SK-N-SH (cell line): ENCODE measurements at regions not wholly inside any gene's neighbourhood (a gene's known extent, or its start where the extent isn't known, plus 50 kb on each side); places are given as distances from the start of the nearest gene placed in this dataset.
A peak's percentile ranks its signal among the peaks of the same experiment; 100 is the strongest.

Experiments used
- CTCF ChIA-PET: fragments of 300-600, 350-600 bp; formaldehyde crosslinking; extraction: SDS; loops from one replicate; lab custom pipeline; 2021; lab: Yijun Ruan, JAX
- POLR2A ChIA-PET: fragments of 350-600 bp; sonication (Branson Sonifier 250); formaldehyde crosslinking; extraction: SDS; loops from one replicate; lab custom pipeline; 2020; ENCODE audit warnings: antibody characterized with exemption, inconsistent platforms; lab: Yijun Ruan, JAX
- DNase-seq: peaks from one replicate; pipeline ENCODE4 v3.0.0; 2012
- H2AFZ ChIP-seq: fragments of 200-600 bp; sonication (generic); 2 replicates; pipeline ENCODE4 v1.8.1; 2016; ENCODE audit warnings: antibody characterized with exemption, mild to moderate bottlenecking, low read depth
- H3F3A ChIP-seq: fragments of 200-600 bp; sonication (generic); replicated peaks from 2 replicates; pipeline ENCODE3; 2016; ENCODE audit warnings: antibody characterized with exemption, mild to moderate bottlenecking; ENCODE audit not compliant: insufficient read depth
- H3K27ac ChIP-seq, 2 experiments: fragments of 200-500 bp in 1 of 2; fragments of 200-600 bp in 1 of 2; sonication (Bioruptor generic) in 1 of 2; sonication (generic), shearing (Covaris generic) in 1 of 2; 2 replicates each; pipeline versions ENCODE4 v1.5.1 to v1.6.1; 2014 to 2016; ENCODE audit warnings: low read depth in 2 of 2, inconsistent platforms in 1 of 2, low read length in 1 of 2, mild to moderate bottlenecking in 1 of 2, mixed read lengths in 1 of 2
- H3K27me3 ChIP-seq: fragments of 200-600 bp; sonication (generic), shearing (Covaris generic); 2 replicates; pipeline ENCODE4 v1.6.1; 2016; ENCODE audit warnings: mixed run types; ENCODE audit not compliant: insufficient read depth
- H3K36me3 ChIP-seq, 2 experiments: fragments of 200-500 bp in 1 of 2; fragments of 200-600 bp in 1 of 2; sonication (Bioruptor generic) in 1 of 2; sonication (generic) in 1 of 2; replicated peaks in 1 of 2; 2 replicates each; pipeline versions ENCODE3 to v1.5.1; 2014 to 2016; ENCODE audit warnings: low read length in 1 of 2, mild to moderate bottlenecking in 1 of 2; ENCODE audit not compliant: insufficient read depth in 2 of 2, control insufficient read depth in 1 of 2
- H3K4me1 ChIP-seq, 2 experiments: fragments of 200-500 bp in 1 of 2; fragments of 200-600 bp in 1 of 2; sonication (Bioruptor generic) in 1 of 2; sonication (generic), shearing (Covaris generic) in 1 of 2; 2 replicates each; pipeline versions ENCODE4 v1.5.1 to v1.6.1; 2014 to 2016; ENCODE audit warnings: low read depth in 1 of 2, low read length in 1 of 2, mixed run types in 1 of 2; ENCODE audit not compliant: insufficient read depth in 2 of 2, control insufficient read depth in 1 of 2
- H3K4me2 ChIP-seq: fragments of 200-600 bp; sonication (generic), shearing (Covaris generic); 2 replicates; pipeline ENCODE4 v1.6.1; 2017; ENCODE audit warnings: mixed run types
- H3K4me3 ChIP-seq, 2 experiments: fragments of 200-500 bp in 1 of 2; fragments of 200-600 bp in 1 of 2; sonication (Bioruptor generic) in 1 of 2; sonication (generic), shearing (Covaris generic) in 1 of 2; 2 replicates each; pipeline versions ENCODE4 v1.5.1 to v1.8.1; 2014 to 2016; ENCODE audit warnings: low read depth in 2 of 2, inconsistent platforms in 1 of 2, low read length in 1 of 2, mild to moderate bottlenecking in 1 of 2, mixed read lengths in 1 of 2, moderate library complexity in 1 of 2
- H3K79me2 ChIP-seq: fragments of 200-600 bp; sonication (generic); 2 replicates; pipeline ENCODE4 v1.8.1; 2017; ENCODE audit warnings: mild to moderate bottlenecking; ENCODE audit not compliant: insufficient read depth
- H3K9ac ChIP-seq: fragments of 200-600 bp; sonication (generic); 2 replicates; pipeline ENCODE4 v1.6.1; 2017; ENCODE audit warnings: mixed run types
- H3K9me2 ChIP-seq: fragments of 200-600 bp; sonication (generic); 2 replicates; pipeline ENCODE4 v1.6.1; 2017; ENCODE audit warnings: mixed run types
- H3K9me3 ChIP-seq: fragments of 200-600 bp; sonication (generic); 2 replicates; pipeline ENCODE4 v1.6.1; 2017; ENCODE audit warnings: mixed run types, mild to moderate bottlenecking, moderate library complexity
- H4K20me1 ChIP-seq: fragments of 200-600 bp; sonication (generic); 2 replicates; pipeline ENCODE4 v1.6.1; 2017; ENCODE audit warnings: mild to moderate bottlenecking, mixed run types; ENCODE audit not compliant: insufficient read depth
- CHD2 ChIP-seq: fragments of 150-350 bp; IDR thresholded peaks from 2 replicates; pipeline ENCODE4 v1.6.1; 2018; ENCODE audit warnings: low read length; ENCODE audit not compliant: partially characterized antibody
- CTCF ChIP-seq: fragments of 200-600 bp; sonication (generic); IDR thresholded peaks from 2 replicates; pipeline ENCODE4 v1.6.1; 2017; ENCODE audit warnings: antibody characterized with exemption, mild to moderate bottlenecking, moderate library complexity
- EZH2phosphoT487 ChIP-seq: fragments of 200-600 bp; sonication (generic); IDR thresholded peaks from 2 replicates; pipeline ENCODE4 v1.6.1; 2017; ENCODE audit warnings: low read depth, mixed run types, mild to moderate bottlenecking, antibody characterized with exemption, moderate library complexity, borderline replicate concordance
- FOSL2 ChIP-seq: IDR thresholded peaks from 2 replicates; pipeline ENCODE4 v1.4.0; 2012; ENCODE audit warnings: low read depth, mild to moderate bottlenecking, moderate library complexity, borderline replicate concordance
- FOXM1 ChIP-seq: IDR thresholded peaks from 2 replicates; pipeline ENCODE4 v1.4.0; 2012; ENCODE audit warnings: low read depth, mild to moderate bottlenecking
- JUND ChIP-seq: IDR thresholded peaks from 2 replicates; pipeline ENCODE4 v1.4.0; 2012
- MEF2A ChIP-seq: IDR thresholded peaks from 2 replicates; pipeline ENCODE4 v1.4.0; 2012; ENCODE audit warnings: low read depth, borderline replicate concordance
- REST ChIP-seq: IDR thresholded peaks from 2 replicates; pipeline ENCODE4 v1.6.1; 2012; ENCODE audit warnings: mild to moderate bottlenecking, low read depth, low read length, moderate library complexity
- TEAD4 ChIP-seq: IDR thresholded peaks from 2 replicates; pipeline ENCODE4 v1.4.0; 2012; ENCODE audit warnings: mild to moderate bottlenecking, borderline replicate concordance; ENCODE audit not compliant: insufficient read depth
- TF ChIP-seq, protein P1 (sequence below): fragments of 150-350 bp; IDR thresholded peaks from 2 replicates; pipeline ENCODE4 v1.6.1; 2017; ENCODE audit warnings: antibody characterized with exemption, low read length, low read depth, borderline replicate concordance
- TF ChIP-seq, protein P2 (sequence below): IDR thresholded peaks from 2 replicates; pipeline ENCODE4; 2012
- TF ChIP-seq, protein P3 (sequence below): fragments of 150-350 bp; IDR thresholded peaks from 2 replicates; pipeline ENCODE4 v1.6.1; 2016; ENCODE audit warnings: mild to moderate bottlenecking, low read depth, low read length

DNA sequence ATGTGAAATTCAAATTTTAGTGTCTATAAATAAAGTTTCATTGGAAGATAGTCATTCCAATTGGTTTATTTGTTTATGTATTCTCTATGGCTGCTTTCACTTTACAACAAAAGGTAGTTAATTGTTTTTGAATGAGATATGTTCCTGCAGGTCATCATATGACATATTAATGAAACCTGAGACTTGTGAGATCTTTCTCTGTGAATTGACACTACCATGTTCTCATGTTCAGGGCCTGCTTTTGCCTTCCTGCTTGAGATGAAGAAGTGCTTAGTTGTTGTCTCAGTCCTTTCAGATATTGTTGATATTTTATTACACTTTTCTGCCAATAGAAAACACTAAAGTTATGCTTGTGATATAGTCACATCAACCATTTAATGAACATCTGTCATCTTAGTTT is 132.5 kb downstream of the UTRN start:
- H3K27me3 ChIP-seq = no peaks in the 10 kb centered on the region
- peaks cover 12% of the 10 kb centered on the region for H3F3A ChIP-seq
- POLR2A ChIA-PET = no interaction called here
- no peaks in the 10 kb centered on the region for H3K36me3 ChIP-seq
- no peak overlapping the region for H3K4me2 ChIP-seq
- no peaks in the 10 kb centered on the region for H3K9me3 ChIP-seq
- no peaks in the 10 kb centered on the region for H3K4me1 ChIP-seq
- no peaks in the 10 kb centered on the region for H4K20me1 ChIP-seq
- H3K4me3 ChIP-seq = no peak overlapping the region
- peak overlapping the region in 1 of 2 experiments; percentile 76; a peak in 3 of 4 replicates for H3K27ac ChIP-seq
- H2AFZ ChIP-seq = no peak overlapping the region
- no peak for DNase-seq
- H3K79me2 ChIP-seq = peaks cover 15% of the 10 kb centered on the region
- TF ChIP-seq, protein P1, sequence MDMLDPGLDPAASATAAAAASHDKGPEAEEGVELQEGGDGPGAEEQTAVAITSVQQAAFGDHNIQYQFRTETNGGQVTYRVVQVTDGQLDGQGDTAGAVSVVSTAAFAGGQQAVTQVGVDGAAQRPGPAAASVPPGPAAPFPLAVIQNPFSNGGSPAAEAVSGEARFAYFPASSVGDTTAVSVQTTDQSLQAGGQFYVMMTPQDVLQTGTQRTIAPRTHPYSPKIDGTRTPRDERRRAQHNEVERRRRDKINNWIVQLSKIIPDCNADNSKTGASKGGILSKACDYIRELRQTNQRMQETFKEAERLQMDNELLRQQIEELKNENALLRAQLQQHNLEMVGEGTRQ = no peak
- TF ChIP-seq FOSL2 (no peak), JUND (no peak), CTCF (no peak), MEF2A (no peak), TEAD4 (no peak), EZH2phosphoT487 (no peak), FOXM1 (no peak), CHD2 (no peak), REST (no peak)
- TF ChIP-seq, protein P2, sequence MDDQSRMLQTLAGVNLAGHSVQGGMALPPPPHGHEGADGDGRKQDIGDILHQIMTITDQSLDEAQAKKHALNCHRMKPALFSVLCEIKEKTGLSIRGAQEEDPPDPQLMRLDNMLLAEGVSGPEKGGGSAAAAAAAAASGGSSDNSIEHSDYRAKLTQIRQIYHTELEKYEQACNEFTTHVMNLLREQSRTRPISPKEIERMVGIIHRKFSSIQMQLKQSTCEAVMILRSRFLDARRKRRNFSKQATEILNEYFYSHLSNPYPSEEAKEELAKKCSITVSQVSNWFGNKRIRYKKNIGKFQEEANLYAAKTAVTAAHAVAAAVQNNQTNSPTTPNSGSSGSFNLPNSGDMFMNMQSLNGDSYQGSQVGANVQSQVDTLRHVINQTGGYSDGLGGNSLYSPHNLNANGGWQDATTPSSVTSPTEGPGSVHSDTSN = no peak
- TF ChIP-seq, protein P3, sequence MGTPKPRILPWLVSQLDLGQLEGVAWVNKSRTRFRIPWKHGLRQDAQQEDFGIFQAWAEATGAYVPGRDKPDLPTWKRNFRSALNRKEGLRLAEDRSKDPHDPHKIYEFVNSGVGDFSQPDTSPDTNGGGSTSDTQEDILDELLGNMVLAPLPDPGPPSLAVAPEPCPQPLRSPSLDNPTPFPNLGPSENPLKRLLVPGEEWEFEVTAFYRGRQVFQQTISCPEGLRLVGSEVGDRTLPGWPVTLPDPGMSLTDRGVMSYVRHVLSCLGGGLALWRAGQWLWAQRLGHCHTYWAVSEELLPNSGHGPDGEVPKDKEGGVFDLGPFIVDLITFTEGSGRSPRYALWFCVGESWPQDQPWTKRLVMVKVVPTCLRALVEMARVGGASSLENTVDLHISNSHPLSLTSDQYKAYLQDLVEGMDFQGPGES = no peak
- CTCF ChIA-PET = no interaction called here
- no peaks in the 10 kb centered on the region for H3K9me2 ChIP-seq
- H3K9ac ChIP-seq = no peak overlapping the region
